Heart right ventricle (tissue), 16 donors: ENCODE measurements at regions not wholly inside any gene's neighbourhood (a gene's known extent, or its start where the extent isn't known, plus 50 kb on each side); places are given as distances from the start of the nearest gene placed in this dataset.
"Not testable (repeated sequence)": the region's sequence is repeated elsewhere in the genome, so short reads cannot be mapped to it uniquely, and the experiment has no call there.

Experiments
- ATAC-seq, 8 donors: fragments of 200-7000 bp; cut with Tn5 transposase; one replicate each; pipeline ENCODE4 v1.9.1; 2020; ENCODE audit warnings: mild to moderate bottlenecking in 8 of 8, moderate library complexity in 8 of 8, moderate number of reproducible peaks in 1 of 8
- DNase-seq, 2 donors: peaks; one replicate each; pipeline ENCODE4 v3.0.0-alpha.2; 2020
- H3K27ac ChIP-seq, 10 donors: fragments of 200-600 bp; sonication (generic) in 2 of 10; one replicate each; pipeline versions ENCODE4 v1.5.0 to v1.8.0; 2020 to 2022; ENCODE audit warnings: mild to moderate bottlenecking in 3 of 10
- H3K27me3 ChIP-seq, 7 donors: fragments of 200-600 bp; one replicate each; pipeline ENCODE4 v1.8.0; 2021 to 2022; ENCODE audit warnings: mild to moderate bottlenecking in 2 of 7
- H3K36me3 ChIP-seq, 9 donors: fragments of 200-600 bp; sonication (generic) in 1 of 9; one replicate each; pipeline versions ENCODE4 v1.5.0 to v1.8.0; 2020 to 2022; ENCODE audit warnings: mild to moderate bottlenecking in 2 of 9
- H3K4me1 ChIP-seq, 9 donors: fragments of 200-600 bp; sonication (generic) in 1 of 9; one replicate each; pipeline versions ENCODE4 v1.5.0 to v1.8.0; 2020 to 2022; ENCODE audit warnings: mild to moderate bottlenecking in 4 of 9
- H3K4me3 ChIP-seq, 10 donors: fragments of 200-600 bp; sonication (generic) in 2 of 10; one replicate each; pipeline versions ENCODE4 v1.5.0 to v1.8.0; 2020 to 2022; ENCODE audit warnings: mild to moderate bottlenecking in 7 of 10, moderate library complexity in 2 of 10
- H3K9me3 ChIP-seq, 11 donors: fragments of 200-600 bp in 10 of 11; sonication (generic) in 2 of 11; one replicate each; pipeline versions ENCODE4 v1.5.0 to v1.8.0; 2013 to 2022; ENCODE audit warnings: mild to moderate bottlenecking in 2 of 11, control low read depth in 1 of 11, moderate library complexity in 1 of 11
- WGBS, 2 donors: extraction: QIAGEN DNeasy Blood & Tissue Kit; methylation state at CpG; one replicate each; pipeline ENCODE4 v1.1.7; 2013; ENCODE audit warnings: inconsistent platforms in 1 of 2; 5-methylcytosine and 5-hydroxymethylcytosine counted together
- intact Hi-C, 10 donors: fragments of 100-400 bp; cut with DNase I; formaldehyde crosslinking; loops; one replicate each; pipeline versions ENCODE4 v1.11.1 to v1.14.2; 2022
- donor health status: Arrhythmogenic right ventricular cardiomyopathy.
- donor health status: ischemic (EF 13 %, LVEDD 7.1; RV severe dilation, severe dysfunction).
- donor health status: healthy with polysubstance abuse.
- donor health status: DM: no; HTN: yes; CAD: no.
- donor health status: DM: no; HTN: no; CAD: no.
- donor health status: ischemic (EF 25% LVEDD 6.9; RV normal size, moderate dysfunction).
- donor health status: ischemic (EF 25% LVEDD 5.7; RV mildly dilated, moderate dysfunction).
- donor health status: healthy.
- donor health status: DM: yes; HTN: yes; CAD: no.
- donor health status: Ischemic cardiomyopathy.
- donor health status: ischemic (EF 35%, LVEDD 5.7; RV mildly dilated, moderate dysfunction).
- donor health status: nonischemic (EF 11% LVEDD 7.7; RV severe dilation, severe dysfunction).
- donor health status: DM: yes; HTN: yes; CAD: no.
- donor health status: PGD.
- donor health status: ischemic (EF 29% LVEDD 5.4; RV normal size, mild dysfunction).
- donor health status: nonischemic (EF 23%, LVEDD 6.1; RV moderate dilation, normal function).

GRCh38 chr21:9010936-9011890 lies 1510.2 kb upstream of the TPTE start:
- intact Hi-C loops, H3K4me3 ChIP-seq, H3K27ac ChIP-seq, H3K36me3 ChIP-seq, DNase-seq, H3K4me1 ChIP-seq, ATAC-seq: not testable (repeated sequence)
- WGBS, 2 donors = 49 to 57% methylated on average over 3 of the region's 3 CpGs
- Histone ChIP-seq H3K9me3 (peaks cover 0 to 40% (median 0%) of the 10 kb centered on the region in 11 donors), H3K27me3 (peaks cover 4 to 87% (median 75%) of the 10 kb centered on the region in 7 donors)

- WGBS, 2 donors = 36 to 37% methylated on average over 4 of the region's 4 CpGs
- DNase-seq, H3K27ac ChIP-seq, intact Hi-C loops, H3K4me3 ChIP-seq, ATAC-seq, H3K4me1 ChIP-seq, H3K36me3 ChIP-seq: not testable (repeated sequence)
- Histone ChIP-seq H3K27me3 (peaks cover 4 to 82% (median 72%) of the 10 kb centered on the region in 7 donors), H3K9me3 (peaks cover 0 to 36% (median 0%) of the 10 kb centered on the region in 11 donors)
Measured at GRCh38 chr21:9011916-9012315, 1509.5 kb upstream of the TPTE start.

DNA sequence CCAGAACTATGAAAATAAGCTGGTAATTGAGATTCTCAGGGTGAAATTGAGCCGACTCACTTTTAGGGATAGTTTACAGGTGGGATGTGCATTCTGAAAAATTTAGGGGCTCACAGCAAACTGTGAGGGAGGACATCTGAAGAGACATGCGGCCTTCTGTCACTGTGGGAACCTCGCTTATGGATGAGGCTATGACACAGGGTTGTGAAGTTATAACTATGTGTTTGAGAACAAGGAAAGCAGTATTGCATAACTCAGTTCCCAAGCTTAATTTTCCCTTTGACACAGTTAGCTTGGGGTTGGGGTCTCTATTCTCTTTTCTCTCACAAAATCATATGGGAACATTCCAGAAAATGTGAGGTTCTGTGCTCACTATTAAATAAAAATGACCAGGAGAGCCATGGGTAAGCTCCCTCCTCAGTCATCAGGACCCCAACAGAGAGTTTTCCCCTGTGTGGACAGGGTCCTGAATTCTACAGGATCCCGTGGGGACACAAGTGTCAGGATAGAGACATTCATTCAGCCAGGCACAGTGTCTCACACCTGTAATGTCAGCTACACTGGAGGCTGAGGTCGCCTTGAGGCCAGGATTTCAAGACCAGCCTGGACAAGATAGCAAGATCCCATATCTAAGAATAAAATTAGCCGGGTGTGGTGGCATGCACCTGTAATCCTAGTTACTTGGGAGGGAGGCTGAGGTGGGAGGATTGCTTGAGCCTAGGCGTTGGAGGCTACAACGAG lies 1507.7 kb upstream of the TPTE start:
- intact Hi-C loops, H3K4me3 ChIP-seq, DNase-seq, ATAC-seq, H3K36me3 ChIP-seq, H3K4me1 ChIP-seq, H3K27ac ChIP-seq: not testable (repeated sequence)
- peaks cover 0 to 76% (median 63%) of the 10 kb centered on the region in 7 donors for H3K27me3 ChIP-seq
- peaks cover 0 to 36% (median 0%) of the 10 kb centered on the region in 11 donors for H3K9me3 ChIP-seq
- 52 to 58% methylated on average over 8 of the region's 8 CpGs for WGBS, 2 donors

GRCh38 chr21:9014243-9014734 lies 1507.1 kb upstream of the TPTE start:
- DNase-seq, H3K4me3 ChIP-seq, intact Hi-C loops, ATAC-seq, H3K36me3 ChIP-seq, H3K27ac ChIP-seq, H3K4me1 ChIP-seq: not testable (repeated sequence)
- peaks cover 0 to 33% (median 0%) of the 10 kb centered on the region in 11 donors for H3K9me3 ChIP-seq
- WGBS, 2 donors = 67 to 69% methylated on average over 7 of the region's 7 CpGs
- peaks cover 0 to 76% (median 61%) of the 10 kb centered on the region in 7 donors for H3K27me3 ChIP-seq

- WGBS, 2 donors = 56 to 58% methylated on average over 7 of the region's 8 CpGs
- H3K4me1 ChIP-seq, ATAC-seq, H3K36me3 ChIP-seq, H3K27ac ChIP-seq, intact Hi-C loops, H3K4me3 ChIP-seq, DNase-seq: not testable (repeated sequence)
- Histone ChIP-seq H3K27me3 (peaks cover 0 to 65% (median 47%) of the 10 kb centered on the region in 7 donors), H3K9me3 (peaks cover 0 to 33% (median 0%) of the 10 kb centered on the region in 11 donors)
Measured at GRCh38 chr21:9015483-9016197, 1505.7 kb upstream of the TPTE start.

DNA sequence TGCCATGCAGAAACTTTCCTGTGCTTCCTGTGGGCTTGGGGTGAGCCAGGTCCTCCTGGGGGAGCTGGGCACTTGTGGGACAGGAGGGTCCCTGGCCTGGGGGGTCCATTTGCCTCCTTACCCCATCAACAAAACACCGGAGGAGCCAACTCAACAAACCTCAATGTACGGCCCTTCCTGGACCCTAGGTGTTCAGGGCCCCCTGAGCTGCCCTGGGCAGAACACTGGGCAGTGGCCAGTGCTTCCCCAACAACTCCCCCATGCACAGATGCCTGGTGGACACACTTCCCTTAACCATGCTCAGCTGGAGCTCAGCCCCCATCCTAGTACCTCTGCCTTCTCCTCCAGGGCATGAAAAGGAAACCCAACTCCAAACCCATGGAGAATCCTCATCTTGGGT lies 1504.2 kb upstream of the TPTE start:
- Histone ChIP-seq H3K27me3 (peaks cover 0 to 51% (median 33%) of the 10 kb centered on the region in 7 donors), H3K9me3 (peaks cover 0 to 33% (median 0%) of the 10 kb centered on the region in 11 donors)
- intact Hi-C loops, DNase-seq, H3K4me1 ChIP-seq, H3K27ac ChIP-seq, H3K4me3 ChIP-seq, H3K36me3 ChIP-seq, ATAC-seq: not testable (repeated sequence)
- WGBS, 2 donors = 55 to 70% methylated on average over 2 of the region's 2 CpGs

- ATAC-seq, H3K36me3 ChIP-seq, H3K4me3 ChIP-seq, H3K4me1 ChIP-seq, H3K27ac ChIP-seq, intact Hi-C loops, DNase-seq: not testable (repeated sequence)
- H3K27me3 ChIP-seq = peaks cover 0 to 38% (median 22%) of the 10 kb centered on the region in 7 donors
- WGBS, 2 donors = 39 to 56% methylated on average over 5 of the region's 5 CpGs
- peaks cover 0 to 27% (median 0%) of the 10 kb centered on the region in 11 donors for H3K9me3 ChIP-seq
Measured at GRCh38 chr21:9018731-9019253, 1502.6 kb upstream of the TPTE start.

DNA sequence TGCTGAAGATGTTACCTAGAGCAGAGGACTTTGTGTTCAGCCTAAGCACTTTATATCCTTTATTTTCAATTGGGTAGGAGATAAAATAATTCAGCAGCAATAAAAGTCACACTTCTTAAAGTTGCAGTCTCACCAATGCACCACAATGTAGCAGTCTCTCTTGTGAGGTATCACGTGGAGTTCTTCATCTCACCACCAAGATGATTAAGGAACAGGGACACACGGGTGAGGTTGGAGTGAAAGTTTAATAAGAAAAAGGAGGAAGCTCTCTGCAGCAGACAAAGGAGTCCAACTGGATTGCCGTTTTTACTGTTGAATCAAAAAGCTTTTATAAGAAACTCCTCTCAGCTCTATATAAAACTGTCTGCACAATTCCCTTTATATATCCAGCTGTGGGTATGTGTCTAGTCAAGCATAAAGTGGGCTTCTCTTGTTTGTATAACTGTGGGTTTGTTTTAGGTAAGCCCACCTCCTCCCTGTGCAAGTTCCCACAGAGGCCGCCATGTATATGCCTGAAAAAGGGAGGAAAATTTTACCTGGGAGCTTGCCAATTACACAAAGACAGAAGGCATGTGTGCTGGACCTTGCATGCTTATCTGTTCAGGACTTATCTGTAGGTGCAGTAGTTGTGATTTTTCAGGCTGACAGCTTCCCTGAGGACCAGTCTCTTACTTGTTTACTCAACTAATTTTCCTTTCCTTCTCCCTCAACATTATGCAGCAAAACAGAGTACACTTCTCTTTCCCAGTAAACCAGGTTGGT lies 1497.2 kb upstream of the TPTE start:
- H3K36me3 ChIP-seq, H3K9me3 ChIP-seq, H3K4me3 ChIP-seq, ATAC-seq, H3K27ac ChIP-seq, H3K4me1 ChIP-seq, DNase-seq, intact Hi-C loops: not testable (repeated sequence)
- peaks cover 0 to 19% (median 9%) of the 10 kb centered on the region in 7 donors for H3K27me3 ChIP-seq
- 33 to 44% methylated on average over 4 of the region's 4 CpGs for WGBS, 2 donors

DNA sequence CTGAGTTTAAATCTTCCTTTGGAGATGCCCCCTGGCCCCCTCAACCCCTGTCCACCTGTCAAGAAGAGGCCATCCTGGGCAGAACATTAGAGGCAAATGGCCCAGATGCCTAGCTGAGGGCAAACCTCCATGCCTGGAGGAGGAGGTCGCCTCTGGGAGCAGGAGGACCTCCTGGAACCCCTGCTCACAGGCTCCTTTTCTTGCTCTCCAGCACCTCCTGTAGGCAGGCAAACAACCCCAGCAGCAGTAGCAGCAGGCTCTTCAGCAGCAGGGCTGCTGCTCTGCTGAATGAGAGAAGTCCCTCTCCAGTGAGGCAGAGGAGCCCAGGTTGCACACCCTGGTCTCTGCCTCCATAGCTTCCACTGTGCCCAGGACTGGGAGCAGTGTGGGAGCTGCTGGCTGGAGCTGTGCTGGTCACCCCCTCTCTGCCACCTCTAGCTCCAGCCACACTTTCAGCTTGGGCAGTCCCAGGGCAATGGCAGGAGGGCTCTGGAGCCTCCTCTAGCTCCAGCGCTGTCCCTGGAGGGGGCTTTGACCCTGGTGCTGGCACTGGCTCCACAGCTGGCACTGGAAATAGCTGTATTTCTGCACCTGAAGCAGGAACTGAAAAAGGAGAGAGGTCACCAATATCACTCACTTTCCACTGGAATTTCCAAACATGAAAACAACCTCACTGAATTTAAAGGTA lies 1494.5 kb upstream of the TPTE start:
- DNase-seq, ATAC-seq: not testable (repeated sequence)
- peaks cover 0 to 21% (median 0%) of the 10 kb centered on the region in 11 donors for H3K9me3 ChIP-seq

More for the DNA sequence above, 1494.5 kb upstream of the TPTE start:
- H3K27ac ChIP-seq, H3K36me3 ChIP-seq, intact Hi-C loops, H3K4me1 ChIP-seq, H3K4me3 ChIP-seq: not testable (repeated sequence)
- H3K27me3 ChIP-seq = peaks cover 0 to 18% (median 10%) of the 10 kb centered on the region in 7 donors
- WGBS, 2 donors = 31 to 36% methylated on average over 2 of the region's 2 CpGs
